ENCODE measurements at regions not wholly inside any gene's neighbourhood (a gene's known extent, or its start where the extent isn't known, plus 50 kb on each side); places are given as distances from the start of the nearest gene placed in this dataset.
A peak's percentile ranks its signal among the peaks of the same experiment; 100 is the strongest.

GRCh38 chr2:41949091-41949882, 98.5 kb upstream of the PKDCC start:
- Histone ChIP-seq H3K9ac (ENCODE audit: low read depth, low read length, poor library complexity) (no peak overlapping the region), H4K91ac (ENCODE audit: low read depth, low read length, poor library complexity) (no peak overlapping the region), H3K14ac (ENCODE audit: low read length) (no peak overlapping the region), H3K27ac (replicated peaks; ENCODE audit: low read length) (no peak overlapping the region), H3K18ac (ENCODE audit: low read length) (peak overlapping the region; percentile 6), H2BK5ac (ENCODE audit: low read length) (no peak overlapping the region), H3K23ac (ENCODE audit: low read depth, low read length, poor library complexity) (no peak overlapping the region), H3K4me1 (ENCODE audit: control insufficient read depth in 2 of 2, insufficient read depth in 1 of 2, low read depth in 1 of 2, low read length in 2 of 2) (peaks cover 17 to 28% of the 10 kb centered on the region in 2 donors), H3K4me2 (ENCODE audit: insufficient read depth, low read length, poor library complexity, severe bottlenecking) (no peak overlapping the region), H2AFZ (ENCODE audit: low read length) (peak overlapping the region; percentile 52), H3K9me3 (replicated peaks in 1 of 2; ENCODE audit: control insufficient read depth in 2 of 2, insufficient read depth in 1 of 2, low read depth in 1 of 2, low read length in 2 of 2) (no peaks in the 10 kb centered on the region), H2BK12ac (ENCODE audit: low read length) (no peak overlapping the region), H4K8ac (ENCODE audit: low read depth, low read length) (no peak overlapping the region), H3K4ac (ENCODE audit: low read length) (no peak overlapping the region), H2BK15ac (ENCODE audit: low read length) (no peak overlapping the region), H2BK120ac (ENCODE audit: low read depth, low read length) (no peak overlapping the region), H2AK5ac (ENCODE audit: low read depth, low read length) (no peak overlapping the region), H3K4me3 (ENCODE audit: low read length in 2 of 2) (no peak overlapping the region), H3K27me3 (ENCODE audit: control insufficient read depth in 3 of 3, insufficient read depth in 3 of 3, low read depth in 1 of 3, low read length in 3 of 3) (no peaks in the 10 kb centered on the region), H3K36me3 (replicated peaks in 1 of 2; ENCODE audit: control insufficient read depth in 2 of 2, insufficient read depth in 2 of 2, low read length in 2 of 2) (no peaks in the 10 kb centered on the region), H3K79me1 (ENCODE audit: low read depth, low read length) (no peaks in the 10 kb centered on the region)
- whole genome bisulfite sequencing, 2 donors (ENCODE audit: extremely low coverage in 2 of 2, insufficient read length in 2 of 2, insufficient replicate concordance in 1 of 2), result no CpG with 5 or more reads among the region's 7 CpGs
- no peak for DNase-seq (ENCODE audit: low spot score)

GRCh38 chr2:41949883-41950665, 97.7 kb upstream of the PKDCC start:
- no peak overlapping the region for H3K9ac ChIP-seq (ENCODE audit: low read depth, low read length, poor library complexity)
- no peak overlapping the region for H2BK15ac ChIP-seq (ENCODE audit: low read length)
- no peak overlapping the region for H3K4ac ChIP-seq (ENCODE audit: low read length)
- no peak overlapping the region for H2BK5ac ChIP-seq (ENCODE audit: low read length)
- no peaks in the 10 kb centered on the region for H3K27me3 ChIP-seq (ENCODE audit: control insufficient read depth in 3 of 3, insufficient read depth in 3 of 3, low read depth in 1 of 3, low read length in 3 of 3)
- no peak overlapping the region for H4K8ac ChIP-seq (ENCODE audit: low read depth, low read length)
- no peaks in the 10 kb centered on the region for H3K9me3 ChIP-seq (replicated peaks in 1 of 2; ENCODE audit: control insufficient read depth in 2 of 2, insufficient read depth in 1 of 2, low read depth in 1 of 2, low read length in 2 of 2)
- no peak overlapping the region for H4K91ac ChIP-seq (ENCODE audit: low read depth, low read length, poor library complexity)
- no peak overlapping the region for H3K4me2 ChIP-seq (ENCODE audit: insufficient read depth, low read length, poor library complexity, severe bottlenecking)
- no peaks in the 10 kb centered on the region for H3K36me3 ChIP-seq (replicated peaks in 1 of 2; ENCODE audit: control insufficient read depth in 2 of 2, insufficient read depth in 2 of 2, low read length in 2 of 2)
- peak overlapping the region; percentile 52 for H2AFZ ChIP-seq (ENCODE audit: low read length)
- peak overlapping the region; percentile 22 for H3K18ac ChIP-seq (ENCODE audit: low read length)
- no peaks in the 10 kb centered on the region for H3K79me1 ChIP-seq (ENCODE audit: low read depth, low read length)
- H3K14ac ChIP-seq (ENCODE audit: low read length), result no peak overlapping the region
- no peak overlapping the region for H3K23ac ChIP-seq (ENCODE audit: low read depth, low read length, poor library complexity)
- H2BK120ac ChIP-seq (ENCODE audit: low read depth, low read length), result no peak overlapping the region
- no peak for DNase-seq (ENCODE audit: low spot score)
- no peak overlapping the region for H3K4me3 ChIP-seq (ENCODE audit: low read length in 2 of 2)
- H2AK5ac ChIP-seq (ENCODE audit: low read depth, low read length), result no peak overlapping the region
- no peak overlapping the region for H3K27ac ChIP-seq (replicated peaks; ENCODE audit: low read length)
- no CpG with 5 or more reads among the region's 4 CpGs for WGBS, 2 donors (ENCODE audit: extremely low coverage in 2 of 2, insufficient read length in 2 of 2, insufficient replicate concordance in 1 of 2)
- no peak overlapping the region for H2BK12ac ChIP-seq (ENCODE audit: low read length)
- peaks cover 17 to 32% of the 10 kb centered on the region in 2 donors for H3K4me1 ChIP-seq (ENCODE audit: control insufficient read depth in 2 of 2, insufficient read depth in 1 of 2, low read depth in 1 of 2, low read length in 2 of 2)

- Histone ChIP-seq H2BK120ac (ENCODE audit: low read depth, low read length) (no peak overlapping the region), H4K91ac (ENCODE audit: low read depth, low read length, poor library complexity) (no peak overlapping the region), H2AK5ac (ENCODE audit: low read depth, low read length) (no peak overlapping the region), H3K4me1 (ENCODE audit: control insufficient read depth in 2 of 2, insufficient read depth in 1 of 2, low read depth in 1 of 2, low read length in 2 of 2) (peaks cover 17 to 32% of the 10 kb centered on the region in 2 donors), H3K36me3 (replicated peaks in 1 of 2; ENCODE audit: control insufficient read depth in 2 of 2, insufficient read depth in 2 of 2, low read length in 2 of 2) (no peaks in the 10 kb centered on the region), H3K4me2 (ENCODE audit: insufficient read depth, low read length, poor library complexity, severe bottlenecking) (no peak overlapping the region), H3K9me3 (replicated peaks in 1 of 2; ENCODE audit: control insufficient read depth in 2 of 2, insufficient read depth in 1 of 2, low read depth in 1 of 2, low read length in 2 of 2) (no peaks in the 10 kb centered on the region), H2BK12ac (ENCODE audit: low read length) (no peak overlapping the region), H3K23ac (ENCODE audit: low read depth, low read length, poor library complexity) (no peak overlapping the region), H4K8ac (ENCODE audit: low read depth, low read length) (no peak overlapping the region), H3K18ac (ENCODE audit: low read length) (peak overlapping the region; percentile 22), H3K4ac (ENCODE audit: low read length) (no peak overlapping the region), H3K27ac (replicated peaks; ENCODE audit: low read length) (no peak overlapping the region), H3K9ac (ENCODE audit: low read depth, low read length, poor library complexity) (no peak overlapping the region), H3K27me3 (ENCODE audit: control insufficient read depth in 3 of 3, insufficient read depth in 3 of 3, low read depth in 1 of 3, low read length in 3 of 3) (no peaks in the 10 kb centered on the region), H3K4me3 (ENCODE audit: low read length in 2 of 2) (no peak overlapping the region), H2AFZ (ENCODE audit: low read length) (no peak overlapping the region), H2BK15ac (ENCODE audit: low read length) (no peak overlapping the region), H3K14ac (ENCODE audit: low read length) (no peak overlapping the region), H3K79me1 (ENCODE audit: low read depth, low read length) (no peaks in the 10 kb centered on the region), H2BK5ac (ENCODE audit: low read length) (no peak overlapping the region)
- no CpG with 5 or more reads among the region's 1 CpG for WGBS, 2 donors (ENCODE audit: extremely low coverage in 2 of 2, insufficient read length in 2 of 2, insufficient replicate concordance in 1 of 2)
- DNase-seq (ENCODE audit: low spot score), result no peak
Measured at GRCh38 chr2:41950666-41950960, 97.2 kb upstream of the PKDCC start.
